ENCODE measurements at regions not wholly inside any gene's neighbourhood (a gene's known extent, or its start where the extent isn't known, plus 50 kb on each side); places are given as distances from the start of the nearest gene placed in this dataset.

- no peaks in the 10 kb centered on the region for H3K9me3 ChIP-seq (ENCODE audit: control insufficient read depth, insufficient read depth, low read length)
- H3K36me3 ChIP-seq (ENCODE audit: control insufficient read depth, insufficient read depth, low read length): no peaks in the 10 kb centered on the region
- H3K4me1 ChIP-seq (ENCODE audit: control insufficient read depth, insufficient read depth, low read length): no peaks in the 10 kb centered on the region
- H3K27me3 ChIP-seq (ENCODE audit: control insufficient read depth, insufficient read depth, low read length): no peaks in the 10 kb centered on the region
- H3K4me3 ChIP-seq (ENCODE audit: low read depth, low read length): no peak overlapping the region
- H3K9ac ChIP-seq (ENCODE audit: low read depth, low read length): no peak overlapping the region
- H3K27ac ChIP-seq (ENCODE audit: low read depth, low read length): no peak overlapping the region
Observed at GRCh38 chr9:13963005-13963653, 350.8 kb downstream of the NFIB start.

DNA sequence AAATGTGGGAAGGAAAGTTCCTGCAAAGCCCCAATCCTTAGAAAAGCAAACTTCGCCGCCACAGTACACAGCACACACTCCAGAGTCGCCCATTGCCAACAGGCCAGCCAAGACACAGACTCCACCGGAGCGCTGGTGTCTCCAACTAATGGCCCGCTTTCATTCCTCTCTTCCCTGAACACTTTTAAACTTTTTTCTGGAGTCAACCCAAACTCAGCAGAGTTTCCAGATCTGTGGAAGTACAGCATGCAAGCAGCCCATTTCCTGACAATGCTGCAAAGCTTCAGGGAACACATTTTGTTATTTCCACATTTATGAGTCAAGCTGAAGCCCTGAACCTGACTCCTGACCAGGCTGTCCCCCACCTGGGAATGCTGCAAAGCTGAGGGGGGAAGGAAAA lies 351.9 kb downstream of the NFIB start:
- peaks cover 5% of the 10 kb centered on the region for H3K4me1 ChIP-seq (ENCODE audit: control insufficient read depth, insufficient read depth, low read length)
- H3K9ac ChIP-seq (ENCODE audit: low read depth, low read length): no peak overlapping the region
- H3K27ac ChIP-seq (ENCODE audit: low read depth, low read length): no peak overlapping the region
- H3K4me3 ChIP-seq (ENCODE audit: low read depth, low read length): no peak overlapping the region
- H3K9me3 ChIP-seq (ENCODE audit: control insufficient read depth, insufficient read depth, low read length): no peaks in the 10 kb centered on the region
- no peaks in the 10 kb centered on the region for H3K27me3 ChIP-seq (ENCODE audit: control insufficient read depth, insufficient read depth, low read length)
- H3K36me3 ChIP-seq (ENCODE audit: control insufficient read depth, insufficient read depth, low read length): no peaks in the 10 kb centered on the region

- Histone ChIP-seq H3K9me3 (ENCODE audit: control insufficient read depth, insufficient read depth, low read length) (no peaks in the 10 kb centered on the region), H3K36me3 (ENCODE audit: control insufficient read depth, insufficient read depth, low read length) (no peaks in the 10 kb centered on the region), H3K4me3 (ENCODE audit: low read depth, low read length) (no peak overlapping the region), H3K27ac (ENCODE audit: low read depth, low read length) (no peak overlapping the region), H3K4me1 (ENCODE audit: control insufficient read depth, insufficient read depth, low read length) (peaks cover 14% of the 10 kb centered on the region), H3K27me3 (ENCODE audit: control insufficient read depth, insufficient read depth, low read length) (no peaks in the 10 kb centered on the region), H3K9ac (ENCODE audit: low read depth, low read length) (no peak overlapping the region)
Observed at GRCh38 chr9:13960011-13960765, 353.8 kb downstream of the NFIB start.

- H3K9ac ChIP-seq (ENCODE audit: low read depth, low read length): no peak overlapping the region
- H3K4me1 ChIP-seq (ENCODE audit: control insufficient read depth, insufficient read depth, low read length): peaks cover 25% of the 10 kb centered on the region
- H3K36me3 ChIP-seq (ENCODE audit: control insufficient read depth, insufficient read depth, low read length): no peaks in the 10 kb centered on the region
- no peak overlapping the region for H3K27ac ChIP-seq (ENCODE audit: low read depth, low read length)
- no peak overlapping the region for H3K4me3 ChIP-seq (ENCODE audit: low read depth, low read length)
- H3K27me3 ChIP-seq (ENCODE audit: control insufficient read depth, insufficient read depth, low read length): no peaks in the 10 kb centered on the region
- no peaks in the 10 kb centered on the region for H3K9me3 ChIP-seq (ENCODE audit: control insufficient read depth, insufficient read depth, low read length)
Observed at GRCh38 chr9:13958672-13959071, 355.3 kb downstream of the NFIB start.

DNA sequence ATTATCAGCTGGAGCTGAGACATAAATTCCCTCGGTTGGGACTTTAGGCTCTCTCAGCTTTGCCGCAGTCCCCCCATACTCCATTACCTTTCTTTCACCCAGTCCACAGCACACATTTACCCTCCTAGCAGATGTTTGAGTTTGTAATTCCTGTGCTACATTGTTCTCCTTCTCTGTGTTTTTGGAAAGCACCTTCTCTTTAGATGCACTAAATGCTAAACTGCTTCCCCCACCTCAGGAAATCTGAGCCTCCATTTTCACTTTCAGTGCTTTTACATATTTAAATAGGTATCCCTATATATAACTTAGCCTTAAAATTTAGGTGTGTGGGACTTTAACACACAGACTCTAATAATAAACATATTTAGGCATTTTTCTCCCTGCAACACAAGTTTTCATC lies 356.9 kb downstream of the NFIB start:
- no peak overlapping the region for H3K4me3 ChIP-seq (ENCODE audit: low read depth, low read length)
- no peaks in the 10 kb centered on the region for H3K36me3 ChIP-seq (ENCODE audit: control insufficient read depth, insufficient read depth, low read length)
- H3K4me1 ChIP-seq (ENCODE audit: control insufficient read depth, insufficient read depth, low read length): peaks cover 25% of the 10 kb centered on the region
- H3K27me3 ChIP-seq (ENCODE audit: control insufficient read depth, insufficient read depth, low read length): no peaks in the 10 kb centered on the region
- no peaks in the 10 kb centered on the region for H3K9me3 ChIP-seq (ENCODE audit: control insufficient read depth, insufficient read depth, low read length)
- no peak overlapping the region for H3K9ac ChIP-seq (ENCODE audit: low read depth, low read length)
- no peak overlapping the region for H3K27ac ChIP-seq (ENCODE audit: low read depth, low read length)

DNA sequence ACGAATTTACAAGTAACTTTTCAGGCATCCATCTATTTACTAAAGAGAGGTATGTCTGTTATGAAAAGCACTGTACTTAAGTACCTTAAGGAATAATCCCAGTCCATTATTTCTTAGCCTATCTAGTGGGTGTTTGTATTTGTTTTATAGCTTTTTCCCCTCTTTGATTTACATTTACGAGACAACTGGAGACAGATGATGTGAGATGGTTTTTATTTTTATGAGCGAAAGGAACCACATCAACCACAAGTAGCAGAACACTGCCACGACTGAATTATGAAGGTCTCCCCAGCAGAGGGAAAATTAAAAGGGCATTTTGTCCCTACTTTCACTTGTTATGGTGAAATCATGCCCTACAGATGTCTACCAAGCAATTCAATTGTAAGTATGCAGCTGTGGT lies 357.8 kb downstream of the NFIB start:
- Histone ChIP-seq H3K36me3 (ENCODE audit: control insufficient read depth, insufficient read depth, low read length) (no peaks in the 10 kb centered on the region), H3K9ac (ENCODE audit: low read depth, low read length) (no peak overlapping the region), H3K4me3 (ENCODE audit: low read depth, low read length) (no peak overlapping the region), H3K27ac (ENCODE audit: low read depth, low read length) (no peak overlapping the region), H3K4me1 (ENCODE audit: control insufficient read depth, insufficient read depth, low read length) (peaks cover 25% of the 10 kb centered on the region), H3K27me3 (ENCODE audit: control insufficient read depth, insufficient read depth, low read length) (no peaks in the 10 kb centered on the region), H3K9me3 (ENCODE audit: control insufficient read depth, insufficient read depth, low read length) (no peaks in the 10 kb centered on the region)

- no peaks in the 10 kb centered on the region for H3K9me3 ChIP-seq (ENCODE audit: control insufficient read depth, insufficient read depth, low read length)
- no peak overlapping the region for H3K27ac ChIP-seq (ENCODE audit: low read depth, low read length)
- no peak overlapping the region for H3K4me3 ChIP-seq (ENCODE audit: low read depth, low read length)
- no peaks in the 10 kb centered on the region for H3K36me3 ChIP-seq (ENCODE audit: control insufficient read depth, insufficient read depth, low read length)
- H3K9ac ChIP-seq (ENCODE audit: low read depth, low read length): no peak overlapping the region
- no peaks in the 10 kb centered on the region for H3K27me3 ChIP-seq (ENCODE audit: control insufficient read depth, insufficient read depth, low read length)
- peaks cover 25% of the 10 kb centered on the region for H3K4me1 ChIP-seq (ENCODE audit: control insufficient read depth, insufficient read depth, low read length)
Observed at GRCh38 chr9:13952906-13953305, 361.0 kb downstream of the NFIB start.

DNA sequence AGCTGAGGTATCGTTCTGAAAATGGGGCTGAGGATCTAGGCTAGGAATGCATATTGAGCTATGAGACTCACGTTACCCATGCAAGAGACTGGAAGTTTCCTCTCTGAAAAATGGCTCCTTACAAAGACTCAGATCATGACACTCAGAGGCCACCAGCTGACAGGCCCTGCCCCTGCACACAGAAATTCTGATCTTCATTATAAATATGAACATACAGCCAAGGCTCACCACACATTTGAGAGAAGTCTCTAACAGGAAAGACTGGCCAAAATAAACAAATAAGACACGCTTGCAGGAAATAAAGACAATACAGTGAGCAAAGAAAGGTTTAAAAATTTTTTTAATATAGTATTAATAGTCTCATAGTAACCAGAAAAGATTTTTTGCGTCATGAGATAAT lies 365.9 kb downstream of the NFIB start:
- peaks cover 3% of the 10 kb centered on the region; the same call in 1 of the 2 replicates for H3K4me1 ChIP-seq (ENCODE audit: control insufficient read depth, insufficient read depth, low read length)
- no peaks in the 10 kb centered on the region for H3K36me3 ChIP-seq (ENCODE audit: control insufficient read depth, insufficient read depth, low read length)
- H3K9ac ChIP-seq (ENCODE audit: low read depth, low read length): no peak overlapping the region
- no peaks in the 10 kb centered on the region for H3K9me3 ChIP-seq (ENCODE audit: control insufficient read depth, insufficient read depth, low read length)
- no peaks in the 10 kb centered on the region for H3K27me3 ChIP-seq (ENCODE audit: control insufficient read depth, insufficient read depth, low read length)
- no peak overlapping the region for H3K4me3 ChIP-seq (ENCODE audit: low read depth, low read length)
- H3K27ac ChIP-seq (ENCODE audit: low read depth, low read length): no peak overlapping the region

DNA sequence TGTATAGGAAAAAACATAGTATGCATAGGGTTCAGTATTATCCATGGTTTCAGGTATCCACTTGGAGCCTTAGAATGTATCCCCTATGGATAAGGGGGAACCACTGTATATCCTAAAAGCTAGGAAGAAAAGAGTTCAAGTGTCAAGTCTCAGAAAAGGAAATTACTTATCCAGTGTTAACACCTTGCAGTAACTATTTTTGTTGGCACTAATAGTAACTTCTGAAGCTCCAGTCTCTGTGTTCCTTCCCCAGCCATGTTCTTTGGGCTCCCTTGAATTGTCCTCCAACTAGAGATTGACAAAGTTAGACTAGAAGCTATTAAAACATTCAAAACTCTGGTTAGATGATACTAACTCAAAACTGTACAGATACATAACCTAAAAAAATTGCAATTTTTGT lies 370.8 kb downstream of the NFIB start:
- no peaks in the 10 kb centered on the region for H3K36me3 ChIP-seq (ENCODE audit: control insufficient read depth, insufficient read depth, low read length)
- H3K27me3 ChIP-seq (ENCODE audit: control insufficient read depth, insufficient read depth, low read length): no peaks in the 10 kb centered on the region
- no peaks in the 10 kb centered on the region for H3K9me3 ChIP-seq (ENCODE audit: control insufficient read depth, insufficient read depth, low read length)
- H3K9ac ChIP-seq (ENCODE audit: low read depth, low read length): no peak overlapping the region
- H3K4me3 ChIP-seq (ENCODE audit: low read depth, low read length): no peak overlapping the region
- no peak overlapping the region for H3K27ac ChIP-seq (ENCODE audit: low read depth, low read length)
- peaks cover 3% of the 10 kb centered on the region; the same call in 1 of the 2 replicates for H3K4me1 ChIP-seq (ENCODE audit: control insufficient read depth, insufficient read depth, low read length)

- H3K4me1 ChIP-seq (ENCODE audit: control insufficient read depth, insufficient read depth, low read length): peaks cover 3% of the 10 kb centered on the region; the same call in 1 of the 2 replicates
- H3K9ac ChIP-seq (ENCODE audit: low read depth, low read length): no peak overlapping the region
- no peaks in the 10 kb centered on the region for H3K27me3 ChIP-seq (ENCODE audit: control insufficient read depth, insufficient read depth, low read length)
- H3K36me3 ChIP-seq (ENCODE audit: control insufficient read depth, insufficient read depth, low read length): no peaks in the 10 kb centered on the region
- no peak overlapping the region for H3K27ac ChIP-seq (ENCODE audit: low read depth, low read length)
- H3K9me3 ChIP-seq (ENCODE audit: control insufficient read depth, insufficient read depth, low read length): no peaks in the 10 kb centered on the region
- no peak overlapping the region for H3K4me3 ChIP-seq (ENCODE audit: low read depth, low read length)
Observed at GRCh38 chr9:13942695-13943094, 371.2 kb downstream of the NFIB start.

DNA sequence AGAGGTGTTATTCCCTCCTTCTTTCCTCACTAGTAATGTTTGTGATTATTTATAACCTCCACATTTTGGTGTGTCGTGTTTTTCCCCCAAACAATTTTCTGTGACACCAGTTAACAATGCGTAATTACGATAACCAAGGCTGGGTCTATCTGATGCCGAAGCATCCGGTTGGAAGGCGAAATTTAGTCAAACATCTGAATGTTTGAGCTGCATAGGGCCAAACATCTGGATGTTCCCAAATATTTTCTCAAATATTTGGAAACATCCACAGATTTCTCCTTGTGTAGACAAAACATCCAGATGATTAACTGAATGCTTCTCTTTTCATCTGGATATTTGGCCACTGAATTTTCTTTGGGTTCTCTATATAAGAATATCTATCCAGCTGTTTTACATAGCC lies 371.7 kb downstream of the NFIB start:
- Histone ChIP-seq H3K9me3 (ENCODE audit: control insufficient read depth, insufficient read depth, low read length) (no peaks in the 10 kb centered on the region), H3K4me1 (ENCODE audit: control insufficient read depth, insufficient read depth, low read length) (peaks cover 3% of the 10 kb centered on the region; the same call in 1 of the 2 replicates), H3K36me3 (ENCODE audit: control insufficient read depth, insufficient read depth, low read length) (no peaks in the 10 kb centered on the region), H3K9ac (ENCODE audit: low read depth, low read length) (no peak overlapping the region), H3K4me3 (ENCODE audit: low read depth, low read length) (no peak overlapping the region), H3K27me3 (ENCODE audit: control insufficient read depth, insufficient read depth, low read length) (no peaks in the 10 kb centered on the region), H3K27ac (ENCODE audit: low read depth, low read length) (no peak overlapping the region)

Measured in HUES48 (cell line).